Hepatocyte (in vitro differentiated cells): ENCODE measurements at regions not wholly inside any gene's neighbourhood (a gene's known extent, or its start where the extent isn't known, plus 50 kb on each side); places are given as distances from the start of the nearest gene placed in this dataset.

Source experiments
- EZH2 ChIP-seq: fragments of 200-600 bp; sonication (generic); IDR thresholded peaks from 2 replicates; pipeline ENCODE4 v1.6.1; 2016; ENCODE audit warnings: antibody characterized with exemption, mild to moderate bottlenecking, borderline replicate concordance
- TF ChIP-seq, protein P1 (sequence below): fragments of 200-600 bp; sonication (generic); IDR thresholded peaks from 2 replicates; pipeline ENCODE4 v1.5.1; 2016; ENCODE audit warnings: antibody characterized with exemption, mild to moderate bottlenecking; ENCODE audit not compliant: poor library complexity

DNA sequence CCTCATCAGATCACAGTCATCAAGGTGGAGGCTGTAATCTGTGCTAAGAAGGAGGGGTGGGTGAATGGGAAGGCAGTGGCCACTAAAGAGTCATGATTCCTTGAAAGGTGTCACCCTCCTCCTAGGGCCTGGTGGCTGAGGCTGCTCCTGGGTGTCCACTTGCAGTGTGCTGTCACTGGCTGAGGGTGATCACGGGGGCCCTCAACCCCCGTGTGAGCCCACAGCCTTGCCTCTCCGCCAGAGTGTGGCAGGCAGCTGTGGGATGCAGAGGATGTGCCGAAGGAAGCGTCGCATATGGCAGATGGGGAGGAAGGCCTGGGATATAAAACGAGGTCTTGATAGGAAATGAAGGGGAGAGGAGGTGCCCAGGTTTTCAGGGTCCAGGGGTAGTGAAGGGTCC is 476.5 kb downstream of the PTPRU start:
- TF ChIP-seq, protein P1, sequence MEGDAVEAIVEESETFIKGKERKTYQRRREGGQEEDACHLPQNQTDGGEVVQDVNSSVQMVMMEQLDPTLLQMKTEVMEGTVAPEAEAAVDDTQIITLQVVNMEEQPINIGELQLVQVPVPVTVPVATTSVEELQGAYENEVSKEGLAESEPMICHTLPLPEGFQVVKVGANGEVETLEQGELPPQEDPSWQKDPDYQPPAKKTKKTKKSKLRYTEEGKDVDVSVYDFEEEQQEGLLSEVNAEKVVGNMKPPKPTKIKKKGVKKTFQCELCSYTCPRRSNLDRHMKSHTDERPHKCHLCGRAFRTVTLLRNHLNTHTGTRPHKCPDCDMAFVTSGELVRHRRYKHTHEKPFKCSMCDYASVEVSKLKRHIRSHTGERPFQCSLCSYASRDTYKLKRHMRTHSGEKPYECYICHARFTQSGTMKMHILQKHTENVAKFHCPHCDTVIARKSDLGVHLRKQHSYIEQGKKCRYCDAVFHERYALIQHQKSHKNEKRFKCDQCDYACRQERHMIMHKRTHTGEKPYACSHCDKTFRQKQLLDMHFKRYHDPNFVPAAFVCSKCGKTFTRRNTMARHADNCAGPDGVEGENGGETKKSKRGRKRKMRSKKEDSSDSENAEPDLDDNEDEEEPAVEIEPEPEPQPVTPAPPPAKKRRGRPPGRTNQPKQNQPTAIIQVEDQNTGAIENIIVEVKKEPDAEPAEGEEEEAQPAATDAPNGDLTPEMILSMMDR: no peak
- no peak for TF ChIP-seq EZH2
